GM12873 (cell line): ENCODE measurements at regions not wholly inside any gene's neighbourhood (a gene's known extent, or its start where the extent isn't known, plus 50 kb on each side); places are given as distances from the start of the nearest gene placed in this dataset.

Experiments used
- TF ChIP-seq, protein P1 (sequence below): IDR thresholded peaks from 2 replicates; pipeline ENCODE4 v1.5.1; 2012; ENCODE audit warnings: low read depth, mild to moderate bottlenecking, moderate library complexity, low read length, control low read depth; ENCODE audit not compliant: insufficient read depth; ENCODE audit errors: missing control alignments

DNA sequence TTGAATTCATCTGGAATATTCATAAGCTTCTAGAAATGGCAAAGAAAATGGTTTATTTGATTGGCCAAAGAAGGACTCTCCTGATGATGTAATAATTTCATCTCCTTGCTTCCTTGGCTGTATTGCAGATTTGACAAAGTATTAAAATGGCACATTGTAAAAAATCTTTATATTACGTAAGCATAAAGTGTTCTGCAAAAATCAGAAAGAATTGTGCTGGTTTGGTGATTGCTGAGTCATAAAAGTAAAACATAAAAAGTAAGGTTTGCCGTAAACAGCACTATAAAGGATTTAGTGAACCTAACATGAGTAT is 255.9 kb upstream of the RREB1 start:
- TF ChIP-seq, protein P1, sequence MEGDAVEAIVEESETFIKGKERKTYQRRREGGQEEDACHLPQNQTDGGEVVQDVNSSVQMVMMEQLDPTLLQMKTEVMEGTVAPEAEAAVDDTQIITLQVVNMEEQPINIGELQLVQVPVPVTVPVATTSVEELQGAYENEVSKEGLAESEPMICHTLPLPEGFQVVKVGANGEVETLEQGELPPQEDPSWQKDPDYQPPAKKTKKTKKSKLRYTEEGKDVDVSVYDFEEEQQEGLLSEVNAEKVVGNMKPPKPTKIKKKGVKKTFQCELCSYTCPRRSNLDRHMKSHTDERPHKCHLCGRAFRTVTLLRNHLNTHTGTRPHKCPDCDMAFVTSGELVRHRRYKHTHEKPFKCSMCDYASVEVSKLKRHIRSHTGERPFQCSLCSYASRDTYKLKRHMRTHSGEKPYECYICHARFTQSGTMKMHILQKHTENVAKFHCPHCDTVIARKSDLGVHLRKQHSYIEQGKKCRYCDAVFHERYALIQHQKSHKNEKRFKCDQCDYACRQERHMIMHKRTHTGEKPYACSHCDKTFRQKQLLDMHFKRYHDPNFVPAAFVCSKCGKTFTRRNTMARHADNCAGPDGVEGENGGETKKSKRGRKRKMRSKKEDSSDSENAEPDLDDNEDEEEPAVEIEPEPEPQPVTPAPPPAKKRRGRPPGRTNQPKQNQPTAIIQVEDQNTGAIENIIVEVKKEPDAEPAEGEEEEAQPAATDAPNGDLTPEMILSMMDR = no peak

DNA sequence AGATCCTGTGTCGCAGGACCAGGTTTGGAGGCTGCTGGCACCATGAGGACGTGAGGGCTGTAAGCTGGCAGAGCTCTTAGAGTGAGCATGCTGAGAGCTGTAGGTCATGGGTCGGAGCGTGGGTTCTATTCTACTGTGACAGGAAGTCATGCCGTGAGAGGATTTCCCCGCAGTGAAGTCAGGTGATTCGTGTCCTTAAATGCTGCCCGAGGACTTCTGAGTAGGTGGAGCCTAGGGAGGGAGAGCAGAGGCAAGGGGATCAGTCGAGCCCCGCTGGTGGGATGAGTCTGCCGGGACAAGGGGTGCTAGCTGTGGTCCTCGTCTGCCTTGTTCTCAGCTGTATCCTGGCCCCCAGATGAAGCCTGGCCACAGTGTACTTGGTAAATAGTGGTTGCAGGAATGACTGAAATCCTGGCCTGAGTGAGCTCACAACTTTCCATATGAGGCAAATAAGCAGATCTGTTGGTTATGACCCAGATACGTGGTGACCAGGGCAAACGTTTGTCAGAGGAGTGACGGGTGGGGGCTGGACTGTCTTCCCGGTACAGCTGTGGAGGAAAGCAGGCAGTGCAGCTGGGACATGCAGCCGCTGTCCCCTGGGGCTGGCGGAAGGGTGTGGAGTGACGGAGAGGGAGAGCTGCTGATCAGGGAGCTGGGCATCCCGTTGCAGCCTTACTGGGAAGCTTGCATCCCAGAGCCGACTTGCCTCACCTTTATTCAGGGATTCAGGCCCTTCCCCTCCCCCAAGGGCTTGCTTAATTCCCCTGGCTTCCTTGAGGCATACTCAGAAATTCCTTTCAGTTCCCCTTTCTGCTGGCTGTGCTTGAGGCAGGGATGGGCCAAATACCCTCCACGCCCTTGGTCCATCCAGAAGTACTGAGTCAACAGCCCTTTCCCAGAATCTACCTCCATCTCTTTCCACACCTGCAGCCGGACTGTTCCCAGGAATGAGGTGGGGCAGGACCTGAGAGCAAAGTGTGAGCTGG is 250.9 kb upstream of the RREB1 start:
- TF ChIP-seq, protein P1 = no peak

DNA sequence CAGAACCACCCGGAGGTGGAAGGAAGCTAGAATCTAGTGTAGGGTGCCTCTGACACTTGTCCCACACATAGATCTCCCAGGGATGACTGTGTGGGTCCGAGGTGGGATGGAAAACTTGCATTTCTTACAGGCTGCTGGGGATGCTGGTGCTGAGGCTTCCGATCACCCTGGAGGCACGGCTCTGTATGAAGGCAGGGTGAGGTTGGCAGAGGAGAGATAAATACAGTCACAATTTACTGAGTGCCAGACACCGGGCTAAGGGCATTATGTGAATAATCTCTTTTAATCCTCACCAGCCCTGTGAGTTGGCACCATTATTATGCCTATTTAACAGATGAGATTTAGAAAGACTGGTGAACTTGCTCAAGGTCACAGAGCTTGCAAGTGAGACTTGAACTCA is 250.2 kb upstream of the RREB1 start:
- TF ChIP-seq, protein P1 = no peak

DNA sequence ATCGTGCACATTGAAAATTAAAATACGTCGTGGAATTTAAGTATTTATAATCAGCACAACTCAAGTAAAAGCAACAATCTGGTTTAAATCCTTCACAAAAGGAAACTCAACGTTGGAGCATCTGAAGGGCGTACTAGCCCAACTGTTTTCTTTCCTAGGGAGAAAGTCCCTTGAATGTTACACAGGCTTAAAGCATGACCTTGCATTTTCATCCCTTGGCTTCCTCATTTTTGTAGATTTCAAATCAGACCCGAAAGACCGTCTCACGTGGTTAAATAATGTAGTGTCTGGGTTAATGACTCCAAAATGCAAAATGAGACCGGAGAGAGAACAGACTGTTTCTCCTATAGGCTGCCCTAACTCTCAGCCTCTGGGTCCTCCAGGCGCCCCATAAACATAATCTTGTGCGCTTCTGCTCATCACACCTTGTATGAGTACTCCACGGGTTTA is 249.2 kb upstream of the RREB1 start:
- TF ChIP-seq, protein P1 = no peak

DNA sequence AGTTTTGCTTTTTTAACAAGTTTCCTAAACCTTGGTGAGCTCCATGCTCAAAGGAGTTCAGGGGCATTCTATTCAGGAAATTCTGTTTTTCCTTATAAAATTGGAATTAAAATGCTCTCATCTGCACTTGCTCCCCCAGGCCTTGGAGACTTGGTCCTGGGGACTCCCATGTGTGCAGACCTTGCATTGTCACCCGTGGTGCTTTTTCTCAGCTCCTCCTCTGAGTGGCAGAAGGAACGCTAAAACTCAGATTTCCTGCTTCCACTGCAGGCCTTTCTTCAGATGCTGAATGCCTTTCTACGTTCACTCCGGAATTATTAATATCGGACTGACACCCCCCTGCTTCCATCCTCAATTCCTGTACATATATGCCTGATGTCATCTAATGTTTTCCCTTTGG is 248.7 kb upstream of the RREB1 start:
- TF ChIP-seq, protein P1 = no peak

DNA sequence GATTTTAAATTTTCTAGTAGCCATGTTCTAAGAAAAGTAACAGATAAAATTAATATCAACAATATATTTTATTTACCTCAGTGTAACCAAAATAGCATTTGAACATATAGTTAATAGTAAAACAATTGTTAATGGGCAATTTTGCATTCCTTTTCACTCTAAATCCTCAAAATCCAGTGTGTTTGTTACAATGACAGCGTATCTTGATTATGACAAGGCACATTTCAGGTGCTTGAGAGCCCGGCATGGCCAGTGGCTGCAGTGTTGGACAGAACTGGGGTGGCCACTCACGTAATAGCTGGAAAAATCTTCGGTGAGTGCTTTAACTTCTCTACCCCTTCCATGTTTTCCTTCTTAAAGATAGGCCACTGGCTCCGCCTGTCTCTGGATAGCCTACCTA is 248.0 kb upstream of the RREB1 start:
- TF ChIP-seq, protein P1 = no peak

DNA sequence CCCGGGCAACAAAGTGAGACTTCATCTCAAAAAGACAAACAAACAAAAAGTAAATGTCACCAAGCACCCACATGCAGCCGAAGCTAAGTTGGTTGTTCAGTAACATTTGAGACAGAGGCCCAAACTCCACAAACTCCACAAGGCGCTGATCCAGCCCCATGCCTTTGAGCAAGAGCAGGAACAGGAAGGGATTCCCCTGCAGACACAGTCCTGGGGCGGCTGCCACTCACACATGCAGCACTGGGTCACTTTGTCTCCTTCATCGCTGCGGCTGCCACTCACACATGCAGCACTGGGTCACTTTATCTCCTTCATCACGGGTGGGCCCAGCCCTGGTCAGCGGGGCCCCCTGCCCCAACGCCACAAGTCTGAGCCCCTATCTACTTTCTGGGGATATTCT is 246.9 kb upstream of the RREB1 start:
- TF ChIP-seq, protein P1 = no peak
